PFSK-1 (cell line): ENCODE measurements at regions not wholly inside any gene's neighbourhood (a gene's known extent, or its start where the extent isn't known, plus 50 kb on each side); places are given as distances from the start of the nearest gene placed in this dataset.

ENCODE experiments used
- POLR2AphosphoS5 ChIP-seq: IDR thresholded peaks from 2 replicates; pipeline ENCODE4 v1.6.1; 2012; ENCODE audit warnings: low read depth, mild to moderate bottlenecking, control low read depth, low read length, moderate library complexity
- SIN3A ChIP-seq: IDR thresholded peaks from 2 replicates; pipeline ENCODE4 v1.6.1; 2012; ENCODE audit warnings: mild to moderate bottlenecking, low read length, moderate library complexity, borderline replicate concordance; ENCODE audit not compliant: insufficient read depth
- TAF1 ChIP-seq: IDR thresholded peaks from 2 replicates; pipeline ENCODE4 v1.6.1; 2012; ENCODE audit warnings: low read length, control low read depth, borderline replicate concordance; ENCODE audit not compliant: insufficient read depth
- TF ChIP-seq, protein P1 (sequence below), 2 experiments: IDR thresholded peaks; 2 replicates each; pipeline versions ENCODE4 v1.6.1 to v1.8.0; 2011 to 2012; ENCODE audit warnings: low read depth in 2 of 2, low read length in 2 of 2, control low read depth in 1 of 2, inconsistent platforms in 1 of 2, mild to moderate bottlenecking in 1 of 2, moderate library complexity in 1 of 2; ENCODE audit not compliant: insufficient read depth in 1 of 2

DNA sequence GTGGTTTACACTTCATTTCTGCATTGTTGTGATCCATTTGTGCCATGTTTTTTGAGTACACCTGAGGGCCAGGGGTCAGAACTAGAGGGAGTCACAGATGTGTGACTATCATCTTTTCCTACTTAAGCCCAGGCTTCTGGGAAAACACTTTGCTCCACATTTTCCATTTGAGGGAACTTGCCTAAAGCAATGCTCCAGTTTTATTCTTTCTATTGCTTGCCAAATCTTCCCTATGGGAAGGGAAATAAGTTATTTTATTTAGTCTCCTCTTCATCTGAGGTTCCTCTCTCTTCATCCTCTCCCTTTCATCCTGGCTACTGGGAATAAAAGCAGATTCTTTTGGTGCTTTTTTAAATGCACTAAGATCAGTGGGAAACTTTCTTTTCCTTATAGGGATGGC is 179.9 kb upstream of the PRSS58 start:
- TF ChIP-seq SIN3A (no peak), POLR2AphosphoS5 (no peak), TAF1 (no peak)
- TF ChIP-seq, protein P1, sequence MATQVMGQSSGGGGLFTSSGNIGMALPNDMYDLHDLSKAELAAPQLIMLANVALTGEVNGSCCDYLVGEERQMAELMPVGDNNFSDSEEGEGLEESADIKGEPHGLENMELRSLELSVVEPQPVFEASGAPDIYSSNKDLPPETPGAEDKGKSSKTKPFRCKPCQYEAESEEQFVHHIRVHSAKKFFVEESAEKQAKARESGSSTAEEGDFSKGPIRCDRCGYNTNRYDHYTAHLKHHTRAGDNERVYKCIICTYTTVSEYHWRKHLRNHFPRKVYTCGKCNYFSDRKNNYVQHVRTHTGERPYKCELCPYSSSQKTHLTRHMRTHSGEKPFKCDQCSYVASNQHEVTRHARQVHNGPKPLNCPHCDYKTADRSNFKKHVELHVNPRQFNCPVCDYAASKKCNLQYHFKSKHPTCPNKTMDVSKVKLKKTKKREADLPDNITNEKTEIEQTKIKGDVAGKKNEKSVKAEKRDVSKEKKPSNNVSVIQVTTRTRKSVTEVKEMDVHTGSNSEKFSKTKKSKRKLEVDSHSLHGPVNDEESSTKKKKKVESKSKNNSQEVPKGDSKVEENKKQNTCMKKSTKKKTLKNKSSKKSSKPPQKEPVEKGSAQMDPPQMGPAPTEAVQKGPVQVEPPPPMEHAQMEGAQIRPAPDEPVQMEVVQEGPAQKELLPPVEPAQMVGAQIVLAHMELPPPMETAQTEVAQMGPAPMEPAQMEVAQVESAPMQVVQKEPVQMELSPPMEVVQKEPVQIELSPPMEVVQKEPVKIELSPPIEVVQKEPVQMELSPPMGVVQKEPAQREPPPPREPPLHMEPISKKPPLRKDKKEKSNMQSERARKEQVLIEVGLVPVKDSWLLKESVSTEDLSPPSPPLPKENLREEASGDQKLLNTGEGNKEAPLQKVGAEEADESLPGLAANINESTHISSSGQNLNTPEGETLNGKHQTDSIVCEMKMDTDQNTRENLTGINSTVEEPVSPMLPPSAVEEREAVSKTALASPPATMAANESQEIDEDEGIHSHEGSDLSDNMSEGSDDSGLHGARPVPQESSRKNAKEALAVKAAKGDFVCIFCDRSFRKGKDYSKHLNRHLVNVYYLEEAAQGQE (IDR thresholded peaks at IDR 0.05; ENCODE audit: insufficient read depth in 1 of 2, low read depth in 2 of 2, low read length in 2 of 2) = no peak
